GM19455 (cell line): ENCODE measurements at regions not wholly inside any gene's neighbourhood (a gene's known extent, or its start where the extent isn't known, plus 50 kb on each side); places are given as distances from the start of the nearest gene placed in this dataset.
"Not testable (repeated sequence)": the region's sequence is repeated elsewhere in the genome, so short reads cannot be mapped to it uniquely, and the experiment has no call there.

Experiments used
- ATAC-seq: cut with Tn5 transposase; IDR thresholded peaks from one replicate; pipeline ENCODE4 v1.9.1; 2021; ENCODE audit not compliant: unreplicated experiment

- ATAC-seq, result no peak
Measured at GRCh38 chr7:87007038-87007437, 52.4 kb downstream of the ELAPOR2 start.

GRCh38 chr7:87004956-87005355 lies 54.5 kb downstream of the ELAPOR2 start:
- no peak for ATAC-seq

GRCh38 chr7:87003872-87004798 lies 55.3 kb downstream of the ELAPOR2 start:
- peak; percentile 60 for ATAC-seq

GRCh38 chr7:87001214-87001613 lies 58.2 kb downstream of the ELAPOR2 start:
- ATAC-seq, result no peak

GRCh38 chr7:87000344-87000743 lies 59.1 kb downstream of the ELAPOR2 start:
- no peak for ATAC-seq

GRCh38 chr7:86999750-87000149 lies 59.7 kb downstream of the ELAPOR2 start:
- ATAC-seq, result no peak

- ATAC-seq, result no peak
Measured at GRCh38 chr7:86995814-86996213, 63.6 kb downstream of the ELAPOR2 start.

GRCh38 chr7:86995052-86995725 lies 64.3 kb downstream of the ELAPOR2 start:
- ATAC-seq, result no peak

GRCh38 chr7:86991771-86992191 lies 67.7 kb downstream of the ELAPOR2 start:
- ATAC-seq, result no peak

GRCh38 chr7:86991093-86991769 lies 68.2 kb downstream of the ELAPOR2 start:
- ATAC-seq, result no peak

GRCh38 chr7:86989407-86989806 lies 70.0 kb downstream of the ELAPOR2 start:
- peak; percentile 62 for ATAC-seq

GRCh38 chr7:86987834-86988233 lies 71.6 kb downstream of the ELAPOR2 start:
- ATAC-seq, result not testable (repeated sequence)

- not testable (repeated sequence) for ATAC-seq
Measured at GRCh38 chr7:86987358-86987757, 72.1 kb downstream of the ELAPOR2 start.

- ATAC-seq, result not testable (repeated sequence)
Measured at GRCh38 chr7:86985342-86985741, 74.1 kb downstream of the ELAPOR2 start.

GRCh38 chr7:86983654-86984053 lies 75.8 kb downstream of the ELAPOR2 start:
- ATAC-seq, result not testable (repeated sequence)

- not testable (repeated sequence) for ATAC-seq
Measured at GRCh38 chr7:86981937-86982336, 77.5 kb downstream of the ELAPOR2 start.

GRCh38 chr7:86981127-86981526 lies 78.3 kb downstream of the ELAPOR2 start:
- no peak for ATAC-seq

GRCh38 chr7:86980223-86980622 lies 79.2 kb downstream of the ELAPOR2 start:
- no peak for ATAC-seq

GRCh38 chr7:86978808-86979506 lies 80.5 kb downstream of the ELAPOR2 start:
- ATAC-seq, result peak; percentile 82

GRCh38 chr7:86976958-86977357 lies 82.5 kb downstream of the ELAPOR2 start:
- no peak for ATAC-seq

- no peak for ATAC-seq
Measured at GRCh38 chr7:86975914-86976313, 83.5 kb downstream of the ELAPOR2 start.
